ENCODE measurements at regions not wholly inside any gene's neighbourhood (a gene's known extent, or its start where the extent isn't known, plus 50 kb on each side); places are given as distances from the start of the nearest gene placed in this dataset.
"Not testable (repeated sequence)": the region's sequence is repeated elsewhere in the genome, so short reads cannot be mapped to it uniquely, and the experiment has no call there.

DNA sequence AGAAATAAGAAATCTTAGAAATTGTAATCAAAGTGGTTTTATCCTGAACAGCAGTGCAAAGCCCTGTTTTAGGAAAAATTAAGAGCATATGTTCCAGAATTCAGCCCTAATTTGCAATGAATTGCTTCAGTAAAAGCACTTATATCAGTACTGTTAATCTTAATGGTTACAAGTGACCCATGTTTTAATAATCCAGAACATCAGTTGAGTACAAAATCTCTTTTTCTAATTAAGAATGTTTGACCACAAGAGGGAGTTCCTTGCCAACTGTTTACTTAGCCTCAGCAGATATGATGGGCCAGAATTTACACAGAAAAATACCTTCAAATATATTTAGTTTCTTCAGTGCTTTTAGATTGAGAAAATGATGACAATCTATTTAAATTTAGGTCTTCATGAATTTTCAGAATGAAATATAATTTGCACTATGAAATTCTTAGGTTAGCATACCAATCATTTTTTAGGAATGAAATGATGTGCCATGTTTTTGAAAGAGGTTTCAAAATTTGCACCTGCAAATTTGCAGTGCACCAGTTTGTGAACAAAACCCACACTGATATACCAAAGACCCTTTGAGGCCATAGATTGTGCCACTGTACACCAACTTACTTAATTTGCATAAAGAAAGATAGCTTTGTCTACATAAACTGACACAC is 926.3 kb upstream of the ARRDC3 start:
- H3K36me3 Mint-ChIP-seq (ENCODE audit: insufficient read depth): no peaks in the 10 kb centered on the region
- no peaks in the 10 kb centered on the region for H3K4me1 Mint-ChIP-seq (ENCODE audit: low read depth)
- DNase-seq: no peak
- H3K4me3 Mint-ChIP-seq: no peak overlapping the region
- no peaks in the 10 kb centered on the region for H3K27me3 Mint-ChIP-seq (ENCODE audit: low read depth)
- no peak for ATAC-seq
- H3K9me3 Mint-ChIP-seq: no peaks in the 10 kb centered on the region

DNA sequence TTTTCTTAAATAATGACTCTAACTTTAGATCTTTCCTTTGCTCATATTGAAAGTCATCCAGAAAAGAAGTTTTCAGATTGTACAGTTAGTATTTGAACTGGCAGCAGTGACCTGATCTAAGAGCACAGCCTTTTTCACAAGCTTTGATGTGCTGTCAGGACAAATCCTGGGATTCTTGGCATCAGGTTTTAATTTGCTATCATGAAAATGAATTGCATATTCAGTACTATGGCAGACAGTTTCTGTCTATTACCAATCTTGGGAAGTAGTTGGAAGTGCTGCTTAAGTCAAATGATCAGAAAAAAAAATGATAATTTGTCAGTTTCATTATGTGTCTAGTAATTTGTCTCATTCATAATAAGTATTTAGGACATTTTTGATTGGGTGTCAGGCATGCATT is 925.6 kb upstream of the ARRDC3 start:
- DNase-seq (no peak), ATAC-seq (no peak)
- H3K4me1 Mint-ChIP-seq (ENCODE audit: low read depth): no peaks in the 10 kb centered on the region
- no peaks in the 10 kb centered on the region for H3K9me3 Mint-ChIP-seq
- no peaks in the 10 kb centered on the region for H3K36me3 Mint-ChIP-seq (ENCODE audit: insufficient read depth)
- no peak overlapping the region for H3K4me3 Mint-ChIP-seq
- no peaks in the 10 kb centered on the region for H3K27me3 Mint-ChIP-seq (ENCODE audit: low read depth)

DNA sequence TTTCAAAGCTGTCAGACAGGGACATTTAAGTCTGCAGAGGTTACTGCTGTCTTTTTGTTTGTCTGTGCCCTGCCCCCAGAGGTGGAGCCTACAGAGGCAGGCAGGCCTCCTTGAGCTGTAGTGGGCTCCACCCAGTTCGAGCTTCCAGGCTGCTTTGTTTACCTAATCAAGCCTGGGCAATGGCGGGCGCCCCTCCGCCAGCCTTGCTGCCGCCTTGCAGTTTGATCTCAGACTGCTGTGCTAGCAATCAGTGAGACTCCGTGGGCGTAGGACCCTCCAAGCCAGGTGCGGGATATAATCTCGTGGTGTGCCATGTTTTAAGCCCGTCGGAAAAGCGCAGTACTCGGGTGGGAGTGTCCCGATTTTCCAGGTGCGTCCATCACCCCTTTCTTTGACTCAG is 919.2 kb upstream of the ARRDC3 start:
- ATAC-seq; H3K27me3 Mint-ChIP-seq (ENCODE audit: low read depth); H3K36me3 Mint-ChIP-seq (ENCODE audit: insufficient read depth); DNase-seq; H3K9me3 Mint-ChIP-seq; H3K4me1 Mint-ChIP-seq (ENCODE audit: low read depth); H3K4me3 Mint-ChIP-seq: not testable (repeated sequence)

DNA sequence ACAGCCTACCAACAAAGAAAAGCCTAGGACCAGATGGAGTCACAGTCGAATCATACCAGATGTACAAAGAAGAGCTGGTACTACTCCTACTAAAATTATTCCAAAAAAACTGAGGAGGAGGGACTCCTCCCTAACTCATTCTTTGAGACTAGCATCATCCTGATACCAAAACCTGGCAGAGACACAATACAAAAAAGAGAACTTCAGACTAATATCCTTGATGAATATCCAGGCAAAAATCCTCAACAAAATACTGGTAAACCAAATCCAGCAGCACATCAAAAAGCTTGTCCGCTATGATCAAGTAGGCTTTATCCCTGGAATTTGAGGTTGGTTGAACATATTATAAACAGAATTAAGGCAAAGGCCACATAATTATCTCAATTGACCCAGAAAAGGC is 900.4 kb upstream of the ARRDC3 start:
- Mint-ChIP-seq H3K4me1 (ENCODE audit: low read depth) (no peaks in the 10 kb centered on the region), H3K4me3 (no peak overlapping the region), H3K36me3 (ENCODE audit: insufficient read depth) (no peaks in the 10 kb centered on the region), H3K9me3 (peaks cover 21% of the 10 kb centered on the region), H3K27me3 (ENCODE audit: low read depth) (no peaks in the 10 kb centered on the region)
- DNase-seq (no peak), ATAC-seq (no peak)

DNA sequence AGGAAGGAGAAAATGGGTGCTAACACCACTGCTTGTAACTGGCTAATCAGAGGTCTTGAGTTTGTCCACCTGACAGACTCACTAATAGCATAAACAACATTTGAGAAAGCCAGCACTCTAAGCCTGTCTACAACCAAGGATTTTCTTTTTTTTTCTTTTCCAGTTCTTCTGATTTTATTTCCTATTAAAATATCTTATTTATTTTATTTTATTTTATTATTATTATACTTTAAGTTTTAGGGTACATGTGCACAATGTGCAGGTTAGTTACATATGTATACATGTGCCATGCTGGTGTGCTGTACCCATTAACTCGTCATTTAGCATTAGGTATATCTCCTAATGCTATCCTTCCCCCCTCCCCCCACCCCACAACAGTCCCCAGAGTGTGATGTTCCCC is 888.6 kb upstream of the ARRDC3 start:
- not testable (repeated sequence) for DNase-seq; H3K4me3 Mint-ChIP-seq; H3K36me3 Mint-ChIP-seq (ENCODE audit: insufficient read depth); H3K27me3 Mint-ChIP-seq (ENCODE audit: low read depth); ATAC-seq; H3K4me1 Mint-ChIP-seq (ENCODE audit: low read depth)
- peaks cover 26% of the 10 kb centered on the region for H3K9me3 Mint-ChIP-seq

DNA sequence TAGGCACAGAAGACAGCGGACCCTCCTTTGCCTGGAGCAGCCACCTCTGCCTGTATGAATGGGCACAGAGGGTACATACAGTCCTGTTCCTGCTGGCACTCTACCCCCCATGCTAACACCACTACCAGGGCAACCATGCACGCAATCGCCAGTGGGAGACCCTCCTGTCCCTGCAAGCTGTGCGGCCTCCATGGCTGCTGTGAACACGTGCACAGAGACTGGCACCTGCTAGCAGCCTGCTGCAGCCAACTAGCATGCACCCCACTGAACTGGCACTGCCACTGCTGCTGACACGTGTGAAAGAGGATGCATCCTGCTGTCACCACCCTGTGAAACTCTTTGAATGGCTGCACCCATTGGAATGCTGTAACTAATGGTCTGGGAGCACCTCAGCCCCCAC is 885.2 kb upstream of the ARRDC3 start:
- H3K4me1 Mint-ChIP-seq (ENCODE audit: low read depth): no peaks in the 10 kb centered on the region
- H3K36me3 Mint-ChIP-seq (ENCODE audit: insufficient read depth): no peaks in the 10 kb centered on the region
- no peak overlapping the region for H3K4me3 Mint-ChIP-seq
- DNase-seq (no peak), ATAC-seq (no peak)
- H3K27me3 Mint-ChIP-seq (ENCODE audit: low read depth): no peaks in the 10 kb centered on the region
- peaks cover 15% of the 10 kb centered on the region for H3K9me3 Mint-ChIP-seq

DNA sequence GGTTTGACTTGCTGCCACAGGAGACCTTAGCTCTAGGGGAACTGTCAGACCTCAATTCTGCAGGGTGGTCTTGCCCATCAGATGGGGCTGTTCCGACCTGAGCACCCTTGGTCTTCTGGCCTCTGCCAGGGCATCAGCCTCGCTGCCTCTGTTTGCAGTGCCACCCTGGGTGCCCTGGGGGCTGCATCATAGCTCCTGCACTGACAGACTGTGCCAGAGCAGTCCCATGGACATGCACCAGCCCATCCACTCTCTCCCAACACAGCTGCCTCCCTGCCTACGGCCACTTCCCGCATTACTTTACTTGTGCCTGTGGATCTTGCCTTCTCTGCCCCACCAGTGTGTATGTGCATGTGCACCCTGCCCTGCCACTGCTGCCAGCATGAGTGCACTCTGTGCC is 884.7 kb upstream of the ARRDC3 start:
- ATAC-seq: no peak
- no peak for DNase-seq
- H3K4me1 Mint-ChIP-seq (ENCODE audit: low read depth): no peaks in the 10 kb centered on the region
- no peak overlapping the region for H3K4me3 Mint-ChIP-seq
- H3K27me3 Mint-ChIP-seq (ENCODE audit: low read depth): no peaks in the 10 kb centered on the region
- peaks cover 15% of the 10 kb centered on the region for H3K9me3 Mint-ChIP-seq
- no peaks in the 10 kb centered on the region for H3K36me3 Mint-ChIP-seq (ENCODE audit: insufficient read depth)

DNA sequence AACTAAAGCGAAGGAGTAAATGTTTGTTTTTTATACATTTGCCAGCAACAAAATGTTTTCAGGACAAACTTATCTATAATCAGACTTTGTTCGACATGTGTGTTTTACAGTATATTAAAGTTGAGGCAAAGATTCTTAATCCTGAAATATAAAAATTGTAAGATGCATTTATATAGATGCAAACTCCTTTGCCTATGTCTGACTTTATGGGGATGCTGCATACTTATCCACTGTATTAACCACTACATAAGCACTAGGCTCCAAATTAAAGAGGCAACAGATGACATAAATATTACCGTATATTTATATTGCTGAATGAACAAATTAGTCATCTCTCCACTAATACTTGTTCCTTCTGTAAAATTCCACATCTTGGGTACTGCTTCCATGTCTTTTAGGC is 882.7 kb upstream of the ARRDC3 start:
- Mint-ChIP-seq H3K27me3 (ENCODE audit: low read depth) (no peaks in the 10 kb centered on the region), H3K9me3 (peaks cover 7% of the 10 kb centered on the region), H3K36me3 (ENCODE audit: insufficient read depth) (no peaks in the 10 kb centered on the region), H3K4me1 (ENCODE audit: low read depth) (no peaks in the 10 kb centered on the region), H3K4me3 (no peak overlapping the region)
- ATAC-seq (no peak), DNase-seq (no peak)

DNA sequence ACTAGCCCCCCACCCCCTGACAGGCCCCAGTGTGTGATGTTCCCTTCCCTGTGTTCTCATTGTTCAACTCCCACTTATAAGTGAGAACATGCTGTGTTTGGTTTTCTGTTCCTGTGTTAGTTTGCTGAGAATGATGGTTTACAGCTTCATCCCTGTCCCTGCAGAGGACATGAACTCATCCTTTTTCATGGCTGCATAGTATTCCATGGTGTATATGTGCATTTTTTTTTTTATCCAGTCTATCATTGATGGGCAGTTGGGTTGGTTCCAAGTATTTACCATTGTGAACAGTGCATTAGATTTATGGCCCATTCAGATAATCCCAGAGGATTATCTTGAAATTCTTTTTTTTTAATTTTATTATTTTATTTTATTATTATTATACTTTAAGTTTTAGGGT is 872.5 kb upstream of the ARRDC3 start:
- DNase-seq; H3K9me3 Mint-ChIP-seq; H3K4me3 Mint-ChIP-seq; H3K27me3 Mint-ChIP-seq (ENCODE audit: low read depth); H3K36me3 Mint-ChIP-seq (ENCODE audit: insufficient read depth); H3K4me1 Mint-ChIP-seq (ENCODE audit: low read depth); ATAC-seq: not testable (repeated sequence)

DNA sequence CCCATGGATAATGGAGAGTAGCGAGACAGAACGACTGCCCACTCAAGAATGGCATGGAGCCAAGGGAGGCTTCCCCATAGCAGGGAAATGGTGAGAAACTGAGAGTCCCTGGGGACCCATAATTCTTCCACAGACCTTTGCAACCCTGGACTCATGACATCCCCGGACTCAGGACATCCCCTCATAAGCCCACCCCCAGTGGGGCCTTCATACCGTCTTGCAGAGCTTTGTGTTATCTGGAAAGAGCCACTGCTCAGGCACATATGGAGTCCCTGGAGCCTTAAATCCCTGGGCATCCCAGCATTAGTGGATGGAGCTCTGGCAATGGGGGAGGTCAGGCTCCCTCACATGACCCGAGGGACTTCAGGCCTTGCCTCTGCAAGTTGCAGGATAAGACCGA is 865.4 kb upstream of the ARRDC3 start:
- Mint-ChIP-seq H3K9me3 (peaks cover 12% of the 10 kb centered on the region), H3K4me3 (no peak overlapping the region), H3K4me1 (ENCODE audit: low read depth) (no peaks in the 10 kb centered on the region), H3K27me3 (ENCODE audit: low read depth) (no peaks in the 10 kb centered on the region), H3K36me3 (ENCODE audit: insufficient read depth) (no peaks in the 10 kb centered on the region)
- DNase-seq (no peak), ATAC-seq (no peak)

DNA sequence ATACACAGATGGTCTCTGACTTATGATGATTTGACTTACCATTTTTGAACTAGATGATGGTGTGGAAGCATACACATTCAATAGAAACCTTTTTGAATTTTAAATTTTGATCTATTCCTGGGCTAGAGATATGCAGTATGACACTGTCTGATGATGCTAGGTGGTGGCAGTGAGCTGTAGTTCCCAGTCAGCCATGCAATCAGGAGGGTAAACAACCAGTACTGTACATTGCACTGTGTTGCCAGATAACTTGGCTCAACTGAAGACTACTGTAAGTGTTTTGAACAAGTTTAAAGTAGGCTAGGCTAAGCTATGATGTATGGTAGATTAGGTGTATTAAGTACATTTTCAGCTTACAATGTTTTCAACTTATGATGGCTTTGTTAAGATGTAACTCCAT is 859.1 kb upstream of the ARRDC3 start:
- H3K9me3 Mint-ChIP-seq: peaks cover 3% of the 10 kb centered on the region
- ATAC-seq: no peak
- no peaks in the 10 kb centered on the region for H3K4me1 Mint-ChIP-seq (ENCODE audit: low read depth)
- H3K36me3 Mint-ChIP-seq (ENCODE audit: insufficient read depth): no peaks in the 10 kb centered on the region
- H3K27me3 Mint-ChIP-seq (ENCODE audit: low read depth): no peaks in the 10 kb centered on the region
- no peak overlapping the region for H3K4me3 Mint-ChIP-seq
- no peak for DNase-seq

DNA sequence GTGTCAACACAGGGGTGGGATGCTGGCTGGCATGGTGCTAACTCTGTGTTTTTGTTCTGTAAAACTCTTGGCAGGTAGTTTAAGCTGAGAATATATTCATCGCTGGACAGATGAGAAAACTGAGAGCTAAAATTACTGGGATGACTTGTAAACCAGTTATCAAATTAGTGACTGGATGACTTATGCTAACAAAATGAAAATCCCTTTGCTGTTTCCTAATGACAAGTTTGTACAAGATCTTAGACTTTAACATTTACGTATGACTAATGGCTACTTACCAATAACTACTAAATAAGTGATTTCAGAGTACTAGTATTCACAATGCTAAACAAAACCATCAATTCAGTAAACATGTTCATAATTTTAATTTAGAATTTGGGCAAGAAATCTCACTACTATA is 854.8 kb upstream of the ARRDC3 start:
- DNase-seq (no peak), ATAC-seq (no peak)
- peaks cover 5% of the 10 kb centered on the region for H3K9me3 Mint-ChIP-seq
- no peak overlapping the region for H3K4me3 Mint-ChIP-seq
- H3K27me3 Mint-ChIP-seq (ENCODE audit: low read depth): no peaks in the 10 kb centered on the region
- H3K36me3 Mint-ChIP-seq (ENCODE audit: insufficient read depth): no peaks in the 10 kb centered on the region
- H3K4me1 Mint-ChIP-seq (ENCODE audit: low read depth): no peaks in the 10 kb centered on the region

DNA sequence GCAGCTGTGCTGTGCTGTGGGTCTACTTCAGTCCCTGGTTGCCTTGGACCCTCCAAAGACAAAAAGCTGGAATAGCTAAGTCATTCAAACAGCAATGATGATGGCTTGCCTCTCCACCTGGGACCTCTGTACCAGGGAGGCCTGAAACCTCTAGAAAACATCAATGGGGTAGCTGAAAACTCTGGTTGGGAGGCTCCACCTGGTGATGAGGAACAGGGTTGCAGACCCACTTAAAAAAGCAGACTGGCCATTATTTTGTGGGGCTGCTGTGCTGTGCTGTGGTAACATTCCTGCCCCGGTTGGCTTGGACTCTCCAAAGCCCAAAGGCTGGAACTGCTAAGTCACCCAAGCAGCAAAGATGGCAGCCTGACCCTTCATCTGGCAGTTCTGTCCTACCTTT is 839.3 kb upstream of the ARRDC3 start:
- H3K9me3 Mint-ChIP-seq: peaks cover 22% of the 10 kb centered on the region
- H3K27me3 Mint-ChIP-seq (ENCODE audit: low read depth): no peaks in the 10 kb centered on the region
- ATAC-seq (no peak), DNase-seq (no peak)
- no peaks in the 10 kb centered on the region for H3K36me3 Mint-ChIP-seq (ENCODE audit: insufficient read depth)
- H3K4me3 Mint-ChIP-seq: no peak overlapping the region
- no peaks in the 10 kb centered on the region for H3K4me1 Mint-ChIP-seq (ENCODE audit: low read depth)

DNA sequence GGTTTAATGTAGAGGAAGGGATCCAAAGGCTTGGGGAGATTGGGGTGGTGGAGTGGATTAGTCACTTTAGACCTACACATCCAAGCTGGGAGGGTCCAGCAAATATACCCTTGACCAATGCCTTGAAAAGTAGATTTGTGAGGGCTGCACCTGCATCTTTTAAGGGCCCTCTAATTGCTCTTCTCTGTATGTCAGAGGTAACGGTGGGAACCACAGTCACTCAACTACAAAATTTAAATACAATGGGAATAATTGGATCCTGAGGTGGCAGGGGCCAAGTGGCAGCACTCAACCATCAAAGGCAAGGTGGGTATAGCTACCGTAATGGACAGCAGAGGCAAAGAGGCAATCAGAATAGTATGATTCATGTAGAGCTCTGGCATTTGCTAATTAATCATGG is 833.7 kb upstream of the ARRDC3 start:
- H3K4me1 Mint-ChIP-seq (ENCODE audit: low read depth); DNase-seq; H3K27me3 Mint-ChIP-seq (ENCODE audit: low read depth); ATAC-seq; H3K36me3 Mint-ChIP-seq (ENCODE audit: insufficient read depth); H3K4me3 Mint-ChIP-seq: not testable (repeated sequence)
- peaks cover 22% of the 10 kb centered on the region for H3K9me3 Mint-ChIP-seq

DNA sequence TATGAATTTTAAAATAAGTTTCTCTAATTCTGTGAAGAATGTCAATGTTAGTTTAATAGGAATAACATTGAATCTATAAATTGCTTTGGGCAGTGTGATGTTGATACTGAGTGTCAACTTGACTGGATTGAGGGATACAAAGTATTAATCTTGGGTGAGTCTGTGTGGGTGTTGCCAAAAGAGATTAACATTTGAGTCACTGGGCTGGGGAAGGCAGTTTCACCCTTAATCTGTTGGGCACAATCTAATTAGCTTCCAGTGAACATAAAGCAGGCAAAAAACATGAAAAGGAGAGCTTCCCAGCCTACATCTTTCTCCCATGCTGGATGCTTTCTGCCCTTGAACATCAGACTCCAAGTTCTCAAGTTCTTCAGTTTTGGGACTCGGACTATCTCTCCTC is 832.0 kb upstream of the ARRDC3 start:
- Mint-ChIP-seq H3K4me3 (no peak overlapping the region), H3K27me3 (ENCODE audit: low read depth) (no peaks in the 10 kb centered on the region), H3K9me3 (peaks cover 22% of the 10 kb centered on the region), H3K36me3 (ENCODE audit: insufficient read depth) (no peaks in the 10 kb centered on the region), H3K4me1 (ENCODE audit: low read depth) (no peaks in the 10 kb centered on the region)
- ATAC-seq (no peak), DNase-seq (no peak)

DNA sequence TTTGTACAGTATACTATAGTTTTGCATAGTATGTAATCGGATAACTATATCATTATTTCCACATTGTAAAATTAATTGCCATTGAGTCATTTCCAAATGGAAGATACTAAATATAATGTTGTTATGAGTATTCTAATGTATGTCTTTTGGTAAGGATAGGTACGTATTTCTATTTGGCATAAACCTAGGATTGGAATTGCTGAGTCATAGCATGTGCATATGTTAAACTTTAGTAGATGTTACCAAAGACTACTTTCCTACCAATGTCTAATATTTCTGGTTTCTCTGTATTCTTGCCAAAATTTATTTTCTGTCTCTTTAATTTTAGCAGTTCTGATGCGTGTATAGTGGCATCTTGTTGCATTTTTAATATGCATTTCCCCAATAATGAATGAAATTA is 825.1 kb upstream of the ARRDC3 start:
- Mint-ChIP-seq H3K36me3 (ENCODE audit: insufficient read depth) (no peaks in the 10 kb centered on the region), H3K4me3 (no peak overlapping the region), H3K9me3 (peaks cover 6% of the 10 kb centered on the region), H3K27me3 (ENCODE audit: low read depth) (no peaks in the 10 kb centered on the region), H3K4me1 (ENCODE audit: low read depth) (no peaks in the 10 kb centered on the region)
- DNase-seq (no peak), ATAC-seq (no peak)

All from activated T-cell treated with anti-CD3 and anti-CD28 coated beads, Interleukin-2, amount 50 U/mL, for 4 hours (primary cell).